Endodermal cell (in vitro differentiated cells): ENCODE measurements at regions not wholly inside any gene's neighbourhood (a gene's known extent, or its start where the extent isn't known, plus 50 kb on each side); places are given as distances from the start of the nearest gene placed in this dataset.
"Not testable (repeated sequence)": the region's sequence is repeated elsewhere in the genome, so short reads cannot be mapped to it uniquely, and the experiment has no call there.

ENCODE experiments used
- DNase-seq: peaks from one replicate; pipeline ENCODE4 v3.0.0-alpha.2; 2017
- H3K27ac ChIP-seq: 2 replicates; pipeline ENCODE4 v1.5.1; 2013; ENCODE audit warnings: mild to moderate bottlenecking, low read depth, low read length, moderate library complexity
- H3K27me3 ChIP-seq: 2 replicates; pipeline ENCODE4 v1.6.1; 2013; ENCODE audit warnings: mild to moderate bottlenecking, low read length, moderate library complexity; ENCODE audit not compliant: insufficient read depth, control insufficient read depth, poor library complexity, severe bottlenecking
- H3K36me3 ChIP-seq: 2 replicates; pipeline ENCODE4 v1.7.0; 2013; ENCODE audit warnings: mild to moderate bottlenecking, low read length, moderate library complexity; ENCODE audit not compliant: control insufficient read depth, insufficient read depth
- H3K4me1 ChIP-seq: one replicate; pipeline ENCODE4 v1.7.0; 2013; ENCODE audit warnings: low read length; ENCODE audit not compliant: control insufficient read depth, insufficient read depth
- H3K4me3 ChIP-seq: 2 replicates; pipeline ENCODE4 v1.5.1; 2013; ENCODE audit warnings: mild to moderate bottlenecking, low read length, moderate library complexity
- H3K9ac ChIP-seq: 2 replicates; pipeline ENCODE4 v1.6.1; 2013; ENCODE audit warnings: mild to moderate bottlenecking, low read length, moderate library complexity; ENCODE audit not compliant: poor library complexity, severe bottlenecking; ENCODE audit errors: extremely low read depth
- H3K9me3 ChIP-seq: 2 replicates; pipeline ENCODE4 v1.6.1; 2013; ENCODE audit warnings: mild to moderate bottlenecking, low read length, moderate library complexity; ENCODE audit not compliant: control insufficient read depth
- H3K27ac Mint-ChIP-seq: 2 replicates; pipeline ENCODE4 v1.8.0; 2020; ENCODE audit warnings: mixed read lengths
- H3K27me3 Mint-ChIP-seq: 2 replicates; pipeline ENCODE4 v1.8.0; 2021; ENCODE audit warnings: mild to moderate bottlenecking, mixed read lengths; ENCODE audit not compliant: insufficient read depth
- H3K36me3 Mint-ChIP-seq: 2 replicates; pipeline ENCODE4 v1.8.0; 2020; ENCODE audit warnings: low read depth, mixed read lengths
- H3K4me1 Mint-ChIP-seq: 2 replicates; pipeline ENCODE4 v1.8.0; 2020; ENCODE audit warnings: mixed read lengths
- H3K4me3 Mint-ChIP-seq: 2 replicates; pipeline ENCODE4 v1.8.0; 2020; ENCODE audit warnings: mild to moderate bottlenecking, moderate library complexity, mixed read lengths
- H3K9me3 Mint-ChIP-seq: 2 replicates; pipeline ENCODE4 v1.8.0; 2020; ENCODE audit warnings: mild to moderate bottlenecking, mixed read lengths
- WGBS, 2 experiments: methylation state at CpG; one replicate each; pipeline versions ENCODE4 v1.1.5 to v1.1.7; 2013; ENCODE audit warnings: missing lambda C conversion rate in 2 of 2, mixed read lengths in 1 of 2; ENCODE audit not compliant: insufficient coverage in 1 of 2, insufficient read length in 1 of 2; 5-methylcytosine and 5-hydroxymethylcytosine counted together

DNA sequence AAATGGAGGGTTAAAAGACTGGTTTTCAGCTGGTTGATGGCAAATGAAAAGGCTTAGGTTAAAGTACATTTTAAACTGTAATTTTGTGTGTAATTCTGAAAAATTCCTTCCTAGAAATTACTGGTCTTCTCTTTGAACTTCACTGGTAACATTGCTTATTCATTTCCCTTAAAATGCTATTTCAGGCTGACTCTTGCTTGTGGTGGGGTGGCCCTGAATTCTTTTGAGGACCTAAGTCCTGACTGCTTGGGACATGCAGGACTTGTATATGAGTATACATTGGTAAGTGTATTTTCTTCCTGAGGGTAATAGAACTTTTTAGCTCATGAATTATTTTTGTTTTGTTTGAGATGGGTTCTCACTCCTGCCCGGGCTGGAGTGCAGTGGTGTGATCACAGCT is 63.0 kb upstream of the ERV3-1 start:
- not testable (repeated sequence) for H3K4me1 Mint-ChIP-seq, H3K4me3 ChIP-seq, H3K27ac Mint-ChIP-seq, H3K9me3 ChIP-seq, H3K4me1 ChIP-seq, DNase-seq, H3K27me3 ChIP-seq, H3K27ac ChIP-seq, H3K36me3 ChIP-seq, H3K27me3 Mint-ChIP-seq, H3K9ac ChIP-seq, H3K9me3 Mint-ChIP-seq, H3K4me3 Mint-ChIP-seq
- H3K36me3 Mint-ChIP-seq: peaks cover 21% of the 10 kb centered on the region
- WGBS, 2 experiments: 89% methylated on average over 1 of the region's 1 CpG; no CpG with 5 or more reads in 1 of the 2 experiments

DNA sequence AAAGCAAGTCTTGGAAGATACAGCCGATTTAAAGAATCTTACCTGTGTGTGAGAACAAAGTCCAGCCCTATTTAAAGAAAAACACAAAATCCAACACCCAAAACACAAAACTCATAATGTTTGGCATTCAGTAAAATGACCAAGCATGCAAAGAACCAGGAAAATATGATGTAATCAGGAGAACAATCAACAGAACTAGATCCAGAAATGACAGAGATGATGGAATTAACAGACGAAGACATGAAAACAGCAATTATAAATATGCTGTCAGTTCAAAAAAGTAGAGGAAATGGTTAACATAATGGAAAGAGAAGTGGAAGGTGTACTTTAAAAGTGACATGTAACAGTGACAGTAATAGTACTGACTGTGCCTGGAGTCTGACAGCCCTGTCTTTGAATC is 56.1 kb upstream of the ERV3-1 start:
- not testable (repeated sequence) for H3K9me3 ChIP-seq, H3K27me3 Mint-ChIP-seq, H3K4me3 Mint-ChIP-seq, H3K9ac ChIP-seq, H3K4me3 ChIP-seq, H3K36me3 Mint-ChIP-seq, H3K4me1 ChIP-seq, H3K4me1 Mint-ChIP-seq, H3K27ac ChIP-seq, DNase-seq, H3K9me3 Mint-ChIP-seq, H3K27me3 ChIP-seq, H3K27ac Mint-ChIP-seq
- peaks cover 10% of the 10 kb centered on the region for H3K36me3 ChIP-seq
- 91 to 100% methylated on average over 1 to 2 of the region's 2 CpGs for WGBS, 2 experiments

DNA sequence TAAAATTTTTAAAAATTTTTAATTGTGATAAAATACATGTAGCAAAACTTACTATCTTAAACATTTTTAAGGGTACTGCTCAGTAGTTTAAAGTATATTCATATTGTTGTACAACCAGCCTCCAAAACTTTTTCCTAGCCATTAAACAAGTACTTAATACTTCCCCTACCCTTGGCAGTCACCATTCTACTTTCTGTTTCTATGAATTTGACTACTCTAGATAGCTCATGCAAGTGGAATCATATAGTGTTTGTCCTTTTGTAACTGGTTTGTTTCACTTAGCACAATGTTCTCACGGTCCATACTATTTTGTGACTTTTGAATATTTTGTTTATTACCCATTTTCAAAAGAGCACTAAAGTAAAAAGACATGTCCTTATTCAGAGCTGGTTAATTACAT is 52.8 kb upstream of the ERV3-1 start:
- H3K27ac Mint-ChIP-seq, H3K27ac ChIP-seq, H3K9me3 Mint-ChIP-seq, H3K4me3 Mint-ChIP-seq, H3K4me1 ChIP-seq, H3K9me3 ChIP-seq, H3K9ac ChIP-seq, H3K27me3 ChIP-seq, DNase-seq, H3K4me1 Mint-ChIP-seq, H3K4me3 ChIP-seq, H3K27me3 Mint-ChIP-seq: not testable (repeated sequence)
- peaks cover 26% of the 10 kb centered on the region for H3K36me3 Mint-ChIP-seq
- H3K36me3 ChIP-seq: peaks cover 15% of the 10 kb centered on the region
- 100% methylated on average over 1 of the region's 1 CpG; no CpG with 5 or more reads in 1 of the 2 experiments for WGBS, 2 experiments
